ENCODE measurements at regions not wholly inside any gene's neighbourhood (a gene's known extent, or its start where the extent isn't known, plus 50 kb on each side); places are given as distances from the start of the nearest gene placed in this dataset.

- H3K4me3 ChIP-seq (ENCODE audit: low read length) = no peak overlapping the region
- H3K9me2 ChIP-seq (ENCODE audit: insufficient read depth, low read length) = no peaks in the 10 kb centered on the region
- H3K9me3 ChIP-seq (ENCODE audit: low read length) = no peaks in the 10 kb centered on the region
- no peak overlapping the region for H3K27ac ChIP-seq (ENCODE audit: low read length)
- H3K36me3 ChIP-seq (ENCODE audit: insufficient read depth, low read length) = no peaks in the 10 kb centered on the region
- no peak for TF ChIP-seq REST (IDR thresholded peaks at IDR 0.05; ENCODE audit: borderline replicate concordance)
- TF ChIP-seq POLR2AphosphoS5 (IDR thresholded peaks at IDR 0.05) = no peak
- no peak for TF ChIP-seq TAF1 (IDR thresholded peaks at IDR 0.05; ENCODE audit: low read depth)
- H3F3A ChIP-seq (ENCODE audit: insufficient read depth, low read length, poor library complexity, severe bottlenecking) = no peaks in the 10 kb centered on the region
- no peak overlapping the region for H2AFZ ChIP-seq (ENCODE audit: low read depth, low read length)
- no peak overlapping the region for H3K9ac ChIP-seq (ENCODE audit: low read length)
- H3K27me3 ChIP-seq (ENCODE audit: insufficient read depth, low read depth, low read length) = no peaks in the 10 kb centered on the region
- H4K20me1 ChIP-seq (ENCODE audit: insufficient read depth) = no peaks in the 10 kb centered on the region
- H3K4me2 ChIP-seq (ENCODE audit: low read length) = no peak overlapping the region
- no peaks in the 10 kb centered on the region for H3K79me2 ChIP-seq (replicated peaks; ENCODE audit: insufficient read depth, low read length)
Observed at GRCh38 chr4:119816473-119816872, 187.9 kb upstream of the PDE5A start.

GRCh38 chr4:119810001-119810400 lies 181.4 kb upstream of the PDE5A start:
- no peaks in the 10 kb centered on the region for H3K36me3 ChIP-seq (ENCODE audit: insufficient read depth, low read length)
- H3K27ac ChIP-seq (ENCODE audit: low read length) = no peak overlapping the region
- no peaks in the 10 kb centered on the region for H3K79me2 ChIP-seq (replicated peaks; ENCODE audit: insufficient read depth, low read length)
- H3K9me2 ChIP-seq (ENCODE audit: insufficient read depth, low read length) = no peaks in the 10 kb centered on the region
- H3K27me3 ChIP-seq (ENCODE audit: insufficient read depth, low read depth, low read length) = no peaks in the 10 kb centered on the region
- H3K9me3 ChIP-seq (ENCODE audit: low read length) = no peaks in the 10 kb centered on the region
- no peak overlapping the region for H3K4me3 ChIP-seq (ENCODE audit: low read length)
- no peak overlapping the region for H2AFZ ChIP-seq (ENCODE audit: low read depth, low read length)
- H3F3A ChIP-seq (ENCODE audit: insufficient read depth, low read length, poor library complexity, severe bottlenecking) = no peaks in the 10 kb centered on the region
- no peak for TF ChIP-seq CTCF (IDR thresholded peaks at IDR 0.05; ENCODE audit: poor library complexity, severe bottlenecking)
- no peak for TF ChIP-seq SMC3 (conservative IDR thresholded peaks at IDR 0.05; ENCODE audit: poor library complexity)
- TF ChIP-seq EP300 (conservative IDR thresholded peaks at IDR 0.05; ENCODE audit: poor library complexity, severe bottlenecking) = no peak
- no peak for TF ChIP-seq TAF1 (IDR thresholded peaks at IDR 0.05; ENCODE audit: low read depth)
- no peak for TF ChIP-seq POLR2AphosphoS5 (IDR thresholded peaks at IDR 0.05)
- no peak for TF ChIP-seq EZH2 (IDR thresholded peaks at IDR 0.05; ENCODE audit: borderline replicate concordance, insufficient read depth, low read length, poor library complexity, severe bottlenecking)
- TF ChIP-seq MXI1 (conservative IDR thresholded peaks at IDR 0.05; ENCODE audit: poor library complexity, severe bottlenecking) = no peak
- no peak for TF ChIP-seq RAD21 (conservative IDR thresholded peaks at IDR 0.05)
- no peak for TF ChIP-seq REST (IDR thresholded peaks at IDR 0.05; ENCODE audit: borderline replicate concordance)
- H4K20me1 ChIP-seq (ENCODE audit: insufficient read depth) = no peaks in the 10 kb centered on the region
- no peak overlapping the region for H3K4me2 ChIP-seq (ENCODE audit: low read length)
- no peak overlapping the region for H3K9ac ChIP-seq (ENCODE audit: low read length)

Data from neural cell (in vitro differentiated cells).